ENCODE measurements at regions not wholly inside any gene's neighbourhood (a gene's known extent, or its start where the extent isn't known, plus 50 kb on each side); places are given as distances from the start of the nearest gene placed in this dataset.
"Not testable (repeated sequence)": the region's sequence is repeated elsewhere in the genome, so short reads cannot be mapped to it uniquely, and the experiment has no call there.

DNA sequence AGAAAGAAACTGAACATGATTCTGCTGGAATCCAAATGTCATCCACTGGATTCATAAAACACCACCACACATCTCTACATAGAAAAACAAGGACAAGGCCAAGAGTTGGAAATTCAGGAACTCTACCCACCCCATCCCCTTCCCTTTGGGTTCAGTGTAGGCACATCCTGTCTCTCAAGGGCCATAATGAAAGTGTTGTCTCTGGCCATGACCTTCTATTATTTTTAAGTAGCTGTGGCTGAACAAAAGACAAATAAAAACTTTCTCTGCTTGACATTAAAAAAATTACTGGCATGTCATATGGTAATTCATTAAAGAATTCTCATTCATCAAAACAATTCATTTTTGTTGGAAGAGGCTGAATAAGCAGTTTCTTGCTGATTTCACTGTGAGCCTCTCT lies 54.9 kb upstream of the ZBTB18 start:
- no peak for DNase-seq (ENCODE audit: low read depth in 2 of 2)

DNA sequence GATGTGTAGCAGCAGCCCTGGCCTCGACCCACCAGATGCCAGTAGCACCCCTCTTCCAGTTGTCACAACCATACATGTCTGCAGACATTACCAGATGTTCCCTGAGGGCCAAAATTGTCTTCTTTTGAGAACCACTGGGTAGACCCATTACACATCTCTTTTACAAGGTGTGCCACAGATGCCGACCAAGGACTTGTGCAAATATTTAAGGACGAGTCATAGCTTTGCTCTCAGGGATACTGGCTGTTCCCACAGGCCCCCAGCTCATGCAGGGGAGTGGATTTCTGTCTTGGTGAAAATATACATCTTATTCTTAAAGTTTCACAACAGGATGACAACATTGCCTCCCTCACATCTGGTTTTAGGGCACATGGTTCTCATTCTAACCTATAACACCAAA lies 59.4 kb upstream of the ZBTB18 start:
- no peak for DNase-seq (ENCODE audit: low read depth in 2 of 2)

DNA sequence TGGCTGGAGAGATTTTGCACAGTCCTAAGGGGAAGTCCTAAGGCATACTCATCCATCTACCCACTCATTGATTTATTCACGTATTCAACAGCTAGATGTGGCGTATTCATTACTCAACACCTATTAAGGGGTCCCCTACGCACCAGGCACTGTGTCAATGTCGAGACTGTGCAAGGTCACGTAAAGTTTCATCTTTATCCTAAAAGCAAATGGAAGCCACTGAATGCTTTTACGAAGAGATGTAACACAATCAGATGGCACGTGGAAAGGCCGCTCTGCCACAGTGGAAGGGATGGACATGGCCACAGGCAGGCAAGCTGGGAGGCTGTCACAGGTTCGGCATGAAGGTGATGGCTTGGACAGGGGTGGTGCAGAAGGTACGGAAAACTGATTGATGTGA lies 66.3 kb upstream of the ZBTB18 start:
- DNase-seq (ENCODE audit: low read depth in 2 of 2), result no peak

DNA sequence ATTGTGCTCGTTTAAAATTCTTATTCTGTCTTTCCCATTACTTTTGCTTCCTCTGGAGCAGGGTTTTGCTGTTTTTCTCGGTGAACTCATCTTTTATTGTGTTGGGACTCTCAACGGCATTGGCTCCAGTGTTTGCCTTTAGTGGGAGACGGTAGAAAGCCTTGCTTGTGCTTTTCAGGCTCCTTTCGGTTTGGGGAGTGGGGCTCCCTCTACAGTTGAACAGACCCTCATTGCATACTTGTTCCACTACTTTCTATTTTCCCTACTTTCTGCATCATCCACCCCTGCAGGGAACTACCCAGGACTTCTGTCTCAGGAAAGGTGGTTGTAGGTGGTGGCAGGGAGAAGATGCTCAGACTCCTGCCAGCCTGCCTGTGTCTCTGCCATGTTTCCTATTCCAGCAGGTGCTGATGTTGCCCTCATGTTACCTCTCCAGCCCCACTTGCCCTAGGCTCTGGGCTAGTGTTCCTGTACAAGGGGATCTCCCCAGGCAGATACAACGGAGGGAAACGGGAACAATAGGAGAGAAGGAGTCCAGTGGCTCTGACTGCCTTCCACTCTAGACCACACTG lies 68.5 kb upstream of the ZBTB18 start:
- no peak for DNase-seq (ENCODE audit: low read depth in 2 of 2)

DNA sequence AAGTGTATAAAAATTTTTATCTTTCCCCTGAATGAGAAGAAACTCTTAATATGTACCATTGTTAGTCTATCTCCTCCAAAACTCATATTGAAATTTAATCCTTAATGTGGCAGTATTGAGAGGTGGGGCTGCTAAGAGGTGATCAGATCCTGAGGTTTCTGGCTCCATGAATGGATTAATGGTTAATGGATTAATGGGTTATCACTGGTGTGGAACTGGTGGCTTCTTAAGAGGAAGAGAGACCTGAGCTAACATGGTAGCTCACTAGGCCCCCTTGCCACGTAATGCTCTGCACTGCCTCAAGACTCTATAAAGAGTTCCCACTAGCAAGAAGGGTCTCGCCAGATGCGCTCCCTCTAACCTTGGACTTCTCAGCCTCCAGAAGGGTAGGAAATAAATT lies 70.6 kb upstream of the ZBTB18 start:
- no peak for DNase-seq (ENCODE audit: low read depth in 2 of 2)

DNA sequence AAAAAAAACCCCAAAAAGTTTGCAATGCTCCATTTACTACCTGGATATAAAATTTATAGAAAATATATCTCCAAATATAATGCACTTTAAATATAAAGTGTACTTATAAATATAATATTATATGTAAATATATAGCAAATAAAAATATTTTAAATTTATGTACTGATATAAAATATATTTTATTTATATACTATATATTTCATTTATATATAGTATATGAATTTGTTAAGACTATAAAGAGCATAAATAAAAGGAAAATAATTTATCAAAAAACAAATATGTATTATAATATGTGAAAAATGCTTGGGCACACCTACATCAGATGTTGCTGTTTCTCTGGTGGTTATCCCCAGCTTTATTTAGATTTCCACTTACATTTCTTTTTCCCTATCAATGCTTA lies 71.0 kb upstream of the ZBTB18 start:
- no peak for DNase-seq (ENCODE audit: low read depth in 2 of 2)

DNA sequence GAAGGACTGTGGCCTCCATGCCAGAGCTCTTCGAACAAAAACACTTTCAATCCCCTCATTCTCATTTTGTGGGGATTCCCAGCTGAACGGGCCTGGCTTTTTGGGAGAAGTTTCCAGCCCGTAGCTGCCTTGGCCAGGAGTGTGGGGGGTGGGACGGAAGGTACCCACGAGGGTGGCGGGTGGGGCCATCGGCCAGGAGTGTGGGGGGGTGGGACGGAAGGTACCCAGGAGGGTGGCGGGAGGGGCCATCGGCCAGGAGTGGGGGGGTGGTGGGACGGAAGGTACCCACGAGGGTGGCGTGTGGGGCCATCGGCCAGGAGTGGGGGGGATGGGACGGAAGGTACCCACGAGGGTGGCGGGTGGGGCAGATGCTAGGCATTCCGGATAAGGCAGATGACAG lies 71.7 kb upstream of the ZBTB18 start:
- DNase-seq (ENCODE audit: low read depth in 2 of 2), result no peak

DNA sequence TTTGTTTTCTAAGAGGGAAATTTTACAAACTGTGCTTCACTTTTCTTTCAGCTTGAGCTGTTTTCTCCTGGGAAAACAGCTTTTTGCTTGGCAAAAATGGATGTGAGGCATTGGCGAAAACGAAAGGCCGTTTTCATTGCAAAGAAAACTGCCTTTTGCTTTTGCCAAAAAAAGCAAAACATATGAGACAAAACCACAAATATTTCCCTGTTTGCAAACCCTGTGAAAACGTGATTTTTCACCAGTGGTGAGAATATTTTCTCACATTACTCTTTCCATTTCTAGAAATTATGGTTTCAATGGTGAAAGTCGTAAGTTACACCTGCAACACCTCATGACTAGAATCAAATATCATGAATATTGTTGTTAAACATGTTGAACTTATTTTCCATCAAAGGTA lies 74.0 kb upstream of the ZBTB18 start:
- DNase-seq (ENCODE audit: low read depth in 2 of 2), result no peak

DNA sequence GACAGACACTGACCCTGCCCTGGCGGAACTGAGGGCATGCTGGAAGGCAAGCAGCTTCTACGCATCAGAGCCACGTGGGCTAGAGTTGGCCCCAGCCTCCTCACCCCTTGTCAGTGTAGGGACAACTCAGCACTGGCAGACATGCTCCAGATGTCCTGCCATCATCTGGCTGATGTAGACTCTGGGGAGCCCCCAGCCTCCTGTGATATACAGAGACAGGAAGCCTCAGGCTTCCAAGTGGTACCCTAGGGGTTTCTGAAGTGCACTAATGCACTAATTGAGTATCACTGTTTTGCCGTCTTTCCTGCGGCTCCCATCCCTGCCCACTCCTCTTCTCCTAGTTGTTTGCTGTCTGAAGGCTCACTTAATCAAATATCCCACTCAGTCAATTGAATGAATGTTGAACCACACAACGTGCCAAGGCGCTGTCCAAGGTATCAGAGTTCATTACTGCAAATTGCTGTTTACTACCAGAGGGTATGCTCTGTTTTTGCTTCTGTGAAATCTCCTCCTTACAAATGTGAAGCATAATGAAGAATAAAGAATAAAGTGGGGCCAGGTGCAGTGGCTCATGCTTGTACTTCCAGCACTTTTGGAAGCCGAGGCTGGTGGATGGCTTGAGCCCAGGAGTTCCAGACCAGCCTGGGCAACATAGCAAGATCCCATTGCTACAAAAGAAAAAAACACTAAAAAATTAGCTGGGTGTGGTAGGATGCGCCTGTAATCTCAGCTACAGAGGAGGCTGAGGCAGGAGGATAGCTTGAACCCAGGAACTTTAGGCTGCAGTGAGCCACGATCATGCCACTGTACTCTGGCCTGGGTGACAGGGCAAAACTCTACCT lies 76.4 kb upstream of the ZBTB18 start:
- no peak for DNase-seq (ENCODE audit: low read depth in 2 of 2)

DNA sequence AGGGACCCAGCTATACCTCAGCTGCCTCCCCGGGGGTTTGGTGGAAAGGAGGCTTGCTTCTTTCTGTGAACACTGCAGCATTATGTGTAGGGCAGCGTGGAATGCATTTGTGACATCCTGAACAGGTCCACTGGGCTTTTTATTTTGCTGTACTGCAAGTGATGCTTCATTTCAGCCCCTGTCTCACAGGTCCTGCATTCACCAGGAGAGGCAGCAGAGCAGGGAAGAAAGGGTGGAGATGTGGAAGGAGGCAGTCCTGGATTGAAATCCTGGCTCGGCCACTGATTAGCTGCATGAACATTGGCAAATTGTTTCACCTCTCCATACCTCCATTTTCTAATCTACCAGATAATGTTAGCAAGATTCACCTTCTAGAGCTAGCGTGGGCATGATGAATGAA lies 77.9 kb upstream of the ZBTB18 start:
- no peak for DNase-seq (ENCODE audit: low read depth in 2 of 2)

DNA sequence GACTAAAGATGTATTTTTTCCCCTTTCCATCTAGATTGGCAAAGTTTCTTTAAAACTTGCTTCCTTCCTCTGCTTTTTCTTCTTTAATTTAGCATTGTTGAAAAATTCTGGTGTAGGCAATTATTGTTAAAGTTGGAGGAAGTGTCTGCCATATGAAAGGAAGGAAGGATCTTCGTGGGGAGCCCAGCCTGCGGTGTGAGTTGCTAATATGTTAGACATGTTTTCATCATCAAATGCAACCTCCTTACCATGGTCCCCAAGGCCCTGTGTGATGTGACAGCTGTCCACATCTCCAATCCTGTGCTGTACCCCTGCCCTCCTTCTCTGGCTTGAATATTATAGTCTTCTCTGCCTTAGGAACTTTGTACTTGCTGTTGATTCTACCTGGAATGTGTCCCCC lies 81.0 kb upstream of the ZBTB18 start:
- no peak for DNase-seq (ENCODE audit: low read depth in 2 of 2)

DNA sequence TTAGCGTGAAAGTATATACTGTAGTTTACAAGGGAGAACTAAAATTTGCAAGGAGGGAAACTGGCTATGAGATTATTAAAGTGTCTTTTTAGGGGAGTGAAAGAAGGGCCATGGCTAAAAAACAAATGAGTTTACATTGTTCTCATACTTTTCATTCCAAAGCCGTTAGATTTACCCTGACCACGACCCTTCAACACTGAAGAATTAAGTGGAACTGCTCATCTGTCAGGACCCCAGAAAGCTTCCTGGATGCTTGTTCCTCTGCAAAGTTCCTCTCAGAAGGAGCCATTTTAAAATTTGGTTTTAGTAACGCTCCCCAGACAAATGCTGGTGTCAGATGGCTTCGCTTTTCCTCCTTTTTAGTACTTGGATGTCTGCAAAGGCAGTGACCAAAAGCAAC lies 82.7 kb upstream of the ZBTB18 start:
- DNase-seq (ENCODE audit: low read depth in 2 of 2), result no peak

DNA sequence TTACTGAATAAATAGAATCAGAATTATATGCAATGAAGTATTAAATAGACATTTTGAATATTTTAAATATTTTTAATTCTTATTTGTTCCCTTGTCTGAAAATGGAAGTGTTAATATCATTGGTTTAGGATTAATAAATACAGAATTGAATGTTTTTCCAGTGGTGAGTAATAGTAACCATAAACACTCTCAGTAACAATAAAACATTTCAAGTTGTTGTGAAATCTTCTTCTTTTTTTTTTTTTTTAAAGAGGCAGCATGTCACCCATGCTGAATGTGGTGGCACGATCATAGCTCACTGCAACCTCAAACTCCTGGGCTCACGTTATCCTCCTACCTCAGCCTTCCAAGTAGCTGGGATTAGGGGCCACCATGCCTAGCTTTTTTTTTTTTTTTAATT lies 86.2 kb upstream of the ZBTB18 start:
- DNase-seq (ENCODE audit: low read depth in 2 of 2), result no peak

DNA sequence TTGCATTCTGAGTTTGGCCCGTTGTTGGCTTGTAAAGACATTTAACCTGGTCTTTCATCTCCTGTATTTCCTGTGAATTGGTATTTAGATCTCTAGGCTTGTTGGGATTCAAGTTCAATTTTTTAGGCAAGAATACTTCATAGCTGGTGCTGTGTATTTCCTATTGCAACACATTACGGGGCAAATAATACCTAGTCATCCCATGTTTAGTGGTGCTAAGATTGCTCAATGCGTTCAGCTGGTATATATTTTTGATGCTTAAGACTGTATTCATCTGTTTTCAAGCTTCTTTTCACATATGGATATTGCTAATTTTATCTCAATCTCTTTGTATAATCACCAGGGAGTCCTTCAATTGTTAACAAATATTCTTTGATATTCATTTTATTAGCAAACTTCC lies 87.5 kb upstream of the ZBTB18 start:
- no peak for DNase-seq (ENCODE audit: low read depth in 2 of 2)

DNA sequence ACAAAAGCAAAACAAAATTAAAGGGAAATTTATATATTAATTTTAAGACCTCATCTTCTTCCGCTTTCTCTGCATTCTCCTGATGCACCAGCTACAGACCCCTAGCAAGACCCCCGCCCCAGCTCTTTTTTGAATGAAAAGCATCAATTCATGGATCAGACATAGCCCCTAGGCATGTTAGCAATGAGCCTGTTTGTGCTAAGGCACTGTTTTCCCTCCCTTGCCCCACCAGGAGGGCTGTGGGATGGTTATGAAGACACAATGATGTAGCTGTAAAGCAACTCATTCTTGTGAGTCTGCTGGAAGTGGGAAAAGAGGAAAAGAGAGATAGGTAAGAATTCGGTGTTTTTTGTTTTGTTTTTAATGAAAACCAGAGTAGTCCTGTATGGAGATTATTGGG lies 88.5 kb upstream of the ZBTB18 start:
- no peak for DNase-seq (ENCODE audit: low read depth in 2 of 2)

DNA sequence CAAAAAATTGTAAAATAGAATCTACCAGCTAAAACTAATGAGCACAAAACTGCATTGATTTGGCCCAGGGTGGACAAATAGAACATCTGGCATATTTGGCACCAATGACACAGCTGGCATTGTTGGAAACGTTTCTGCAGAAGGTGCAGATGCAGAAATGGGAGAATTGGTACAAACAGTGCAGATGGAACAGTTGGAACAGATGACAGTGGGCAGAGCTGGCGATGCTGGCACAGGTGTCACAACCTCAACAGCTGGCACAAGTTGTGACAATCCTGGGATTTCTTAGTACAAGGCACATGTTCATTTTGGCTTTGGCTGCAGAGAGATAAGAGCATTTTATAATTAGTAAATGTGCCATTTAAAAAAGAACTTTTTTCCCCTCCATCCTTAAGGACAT lies 91.1 kb upstream of the ZBTB18 start:
- DNase-seq (ENCODE audit: low read depth in 2 of 2), result no peak

DNA sequence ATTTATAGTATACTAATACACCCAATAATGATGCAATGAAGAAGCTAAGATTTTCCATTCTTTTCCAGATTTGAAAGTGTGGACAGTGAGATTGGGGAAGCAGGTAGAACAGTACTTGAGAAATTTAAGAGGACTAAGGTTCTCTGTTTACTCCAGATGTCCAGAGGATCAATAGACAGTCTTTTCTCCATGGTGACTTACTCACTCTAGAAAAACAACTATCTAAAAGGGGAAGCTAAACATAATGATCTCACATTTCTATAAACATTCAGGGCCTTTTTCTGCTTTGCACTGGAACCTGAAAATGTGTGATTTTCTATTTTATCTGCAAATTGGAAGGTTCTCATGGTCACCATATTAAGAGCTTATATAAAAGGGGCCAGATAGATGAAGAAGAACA lies 93.9 kb upstream of the ZBTB18 start:
- no peak for DNase-seq (ENCODE audit: low read depth in 2 of 2)

DNA sequence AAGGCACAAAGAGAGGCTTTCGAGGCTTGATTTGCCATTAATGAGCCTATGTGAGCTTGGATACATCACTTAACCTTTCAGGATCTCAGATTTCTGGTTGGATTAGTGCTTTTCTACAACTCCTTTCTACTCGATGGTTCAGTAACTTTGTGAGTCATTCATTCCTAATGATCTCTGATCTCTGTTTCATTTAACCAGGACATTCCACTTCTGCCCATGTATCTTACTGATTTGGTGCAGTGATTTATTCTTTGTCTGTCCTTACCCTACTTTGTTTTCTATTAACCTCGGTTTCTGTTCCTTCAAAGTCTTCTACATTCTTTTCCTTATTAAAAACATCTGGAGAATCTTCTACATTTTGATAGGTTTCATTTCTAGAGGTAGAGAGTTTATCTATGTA lies 94.6 kb upstream of the ZBTB18 start:
- no peak for DNase-seq (ENCODE audit: low read depth in 2 of 2)

DNA sequence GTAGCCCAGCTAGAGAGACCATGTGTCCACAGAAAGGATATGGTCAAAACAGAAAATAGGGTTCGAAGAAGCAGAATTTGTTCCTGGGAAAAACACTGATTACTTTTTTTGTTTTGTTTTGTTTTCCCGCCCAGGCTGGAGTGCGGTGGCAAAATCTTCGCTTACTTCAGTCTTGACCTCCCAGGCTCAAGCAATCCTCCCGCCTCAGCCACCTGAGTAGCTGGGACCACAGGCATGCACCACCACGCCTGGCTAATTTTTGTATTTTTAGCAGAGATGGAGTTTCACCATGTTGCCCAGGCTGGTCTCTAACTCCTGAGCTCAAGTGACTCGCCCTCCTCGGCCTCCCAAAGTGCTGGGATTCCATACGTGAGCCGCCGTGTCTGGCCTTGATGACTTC lies 99.9 kb upstream of the ZBTB18 start:
- not testable (repeated sequence) for DNase-seq (ENCODE audit: low read depth in 2 of 2)

DNA sequence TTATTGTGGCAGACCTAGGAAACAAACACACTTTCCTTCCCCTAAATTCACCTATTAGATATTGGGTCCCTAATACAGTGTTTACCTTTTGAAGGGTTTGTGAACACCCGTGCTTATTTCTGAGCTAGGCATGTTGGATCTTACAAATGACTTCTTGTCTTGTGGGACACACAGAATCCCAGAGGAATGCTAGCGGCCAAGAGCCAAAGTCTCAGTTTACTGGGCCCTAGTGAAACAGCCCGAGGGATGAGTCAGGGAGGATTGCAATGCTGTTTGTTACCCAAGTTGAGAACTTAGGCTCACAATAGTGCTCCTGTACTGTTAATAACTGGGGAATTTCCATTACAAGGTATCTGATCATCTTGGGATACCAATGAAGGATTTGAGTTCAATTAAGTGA lies 100.1 kb upstream of the AKT3 start:
- no peak for DNase-seq (ENCODE audit: low read depth in 2 of 2)

DNA sequence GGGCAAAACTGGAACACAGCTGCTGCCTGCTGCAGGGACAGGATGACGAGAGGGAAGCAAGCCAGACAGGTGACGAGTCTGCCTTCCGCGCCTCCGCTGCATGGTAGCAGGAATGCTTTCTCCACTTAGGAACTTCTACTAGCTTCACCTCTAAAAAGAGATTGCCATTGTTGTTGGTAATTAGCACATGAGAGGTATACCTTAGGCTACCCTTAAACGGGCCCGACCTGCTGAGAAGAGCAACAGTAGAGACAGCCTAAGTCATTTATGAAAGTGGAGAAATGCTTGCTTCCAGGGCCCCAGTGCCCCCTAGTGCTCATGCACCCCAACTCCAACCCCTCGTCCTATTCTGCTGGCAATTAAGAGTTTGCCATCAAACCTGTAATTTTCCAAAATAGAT lies 96.9 kb upstream of the AKT3 start:
- no peak for DNase-seq (ENCODE audit: low read depth in 2 of 2)

DNA sequence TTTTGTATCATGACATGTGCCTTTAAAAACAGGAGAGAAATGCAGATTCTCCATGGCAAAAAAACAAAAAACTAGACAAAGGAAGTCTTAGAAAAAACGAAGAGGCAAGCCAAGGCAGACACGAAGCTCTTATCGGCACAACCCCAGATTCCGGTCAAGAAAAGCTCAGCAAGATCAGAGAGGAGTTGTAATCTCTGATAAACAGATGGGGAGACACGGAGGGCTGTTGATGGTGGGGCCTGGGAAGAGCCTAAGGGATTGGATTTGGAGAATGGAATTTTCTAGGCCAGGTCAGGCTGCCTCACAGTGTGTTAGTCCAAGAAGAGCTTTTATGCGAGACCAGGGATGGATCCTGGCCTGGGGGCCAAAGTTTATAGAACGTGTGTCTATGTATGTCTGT lies 96.2 kb upstream of the AKT3 start:
- DNase-seq (ENCODE audit: low read depth in 2 of 2), result no peak

DNA sequence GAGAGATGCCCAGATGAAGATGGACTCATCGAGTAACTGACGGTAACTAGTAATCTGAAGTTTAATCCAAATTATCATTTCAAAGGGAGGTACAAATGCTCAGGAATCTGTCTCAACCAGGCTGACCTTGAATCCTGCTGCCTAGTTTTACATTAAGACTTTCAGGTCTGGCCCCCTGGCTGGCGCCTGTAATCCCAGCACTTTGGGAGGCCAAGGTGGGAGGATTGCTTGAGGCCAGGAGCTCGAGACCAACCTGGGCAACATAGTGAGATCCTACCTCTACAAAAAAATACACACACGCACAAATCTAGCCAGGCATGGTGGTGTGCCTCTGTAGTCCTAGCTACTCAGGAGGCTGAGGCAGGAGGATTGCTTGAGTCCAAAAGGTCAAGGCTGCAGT lies 95.7 kb upstream of the AKT3 start:
- no peak for DNase-seq (ENCODE audit: low read depth in 2 of 2)
